ENCODE measurements at regions not wholly inside any gene's neighbourhood (a gene's known extent, or its start where the extent isn't known, plus 50 kb on each side); places are given as distances from the start of the nearest gene placed in this dataset.

GRCh38 chr1:103467100-103467499 lies 58.4 kb upstream of the RNPC3 start (continued):
- no peak for TF ChIP-seq REST (IDR thresholded peaks at IDR 0.05; ENCODE audit: unreplicated experiment)
- no peak for TF ChIP-seq JUNB (IDR thresholded peaks at IDR 0.05; ENCODE audit: unreplicated experiment)
- no peak for TF ChIP-seq ETS1 (IDR thresholded peaks at IDR 0.05)
- TF ChIP-seq STAT1 (IDR thresholded peaks at IDR 0.05; ENCODE audit: unreplicated experiment), result no peak

DNA sequence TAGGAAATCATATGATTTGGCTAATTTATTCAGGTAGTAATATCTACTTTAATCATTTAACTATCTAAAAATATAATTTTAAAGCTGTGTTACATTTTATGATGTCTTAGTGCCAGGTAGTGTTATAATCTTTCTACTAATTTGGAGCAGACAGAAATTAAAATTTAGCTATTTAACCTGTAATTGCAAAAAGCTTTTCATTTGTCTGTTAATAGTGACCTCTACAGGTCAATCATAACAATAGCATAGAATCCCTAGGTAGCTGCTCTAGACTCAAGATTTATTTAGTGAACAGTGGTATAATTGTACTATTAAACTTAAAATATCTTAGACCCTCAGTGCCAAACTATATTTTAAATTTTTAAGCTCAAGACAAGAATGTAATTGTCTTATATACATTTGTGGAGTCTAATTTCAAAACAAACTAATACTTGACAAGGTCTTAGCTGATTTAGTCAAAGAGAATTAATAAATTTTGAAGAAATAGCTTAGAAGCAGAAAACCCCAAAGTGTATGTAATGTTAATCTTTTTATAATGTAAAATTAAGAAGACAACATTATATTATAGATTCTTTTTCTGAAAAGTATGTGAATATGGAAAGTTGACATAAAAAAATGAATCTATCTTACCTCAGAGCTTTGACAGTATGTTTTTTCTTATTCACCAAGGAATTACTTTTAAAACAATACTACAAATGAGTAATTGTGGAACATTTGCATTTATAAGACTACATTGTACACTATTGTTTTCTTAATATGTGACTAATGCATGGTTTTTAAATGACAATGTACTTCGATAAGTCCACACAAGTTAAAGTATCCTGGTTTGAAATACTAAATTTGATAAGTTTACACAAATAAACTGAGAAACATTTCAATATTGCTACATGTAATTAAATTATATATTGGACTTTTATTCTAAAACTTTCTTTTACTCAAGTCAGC lies 64.1 kb upstream of the RNPC3 start:
- no peaks in the 10 kb centered on the region for H3K9me2 ChIP-seq (ENCODE audit: insufficient read depth)
- H3K79me2 ChIP-seq (replicated peaks; ENCODE audit: insufficient read depth), result no peaks in the 10 kb centered on the region
- H2AFZ ChIP-seq, result no peak overlapping the region
- Mint-ChIP-seq H3K9me3 (no peaks in the 10 kb centered on the region), H3K27me3 (ENCODE audit: insufficient read depth, low read depth, poor library complexity) (no peaks in the 10 kb centered on the region), H3K36me3 (ENCODE audit: low read depth) (no peaks in the 10 kb centered on the region), H3K4me1 (peaks cover 9% of the 10 kb centered on the region; the same call in 2 of the 3 replicates), H3K27ac (no peak overlapping the region), H3K4me3 (no peak overlapping the region)
- DNase-seq (ENCODE audit: low spot score) (peak; percentile 40), ATAC-seq (no peak)
- no peaks in the 10 kb centered on the region for H4K20me1 ChIP-seq (replicated peaks; ENCODE audit: insufficient read depth)
- no peaks in the 10 kb centered on the region for H3F3A ChIP-seq (replicated peaks; ENCODE audit: low read depth)
- H3K27me3 ChIP-seq (ENCODE audit: insufficient read depth), result no peaks in the 10 kb centered on the region
- no peaks in the 10 kb centered on the region for H3K4me1 ChIP-seq (ENCODE audit: insufficient read depth)
- no peak overlapping the region for H3K27ac ChIP-seq (ENCODE audit: low read depth)
- H3K4me2 ChIP-seq, result no peak overlapping the region
- no peak overlapping the region for H3K4me3 ChIP-seq
- no peaks in the 10 kb centered on the region for H3K36me3 ChIP-seq (ENCODE audit: insufficient read depth)
- TF ChIP-seq ZNF114 (CRISPR knock-in tag; IDR thresholded peaks at IDR 0.05), result no peak
- TF ChIP-seq, protein P1, sequence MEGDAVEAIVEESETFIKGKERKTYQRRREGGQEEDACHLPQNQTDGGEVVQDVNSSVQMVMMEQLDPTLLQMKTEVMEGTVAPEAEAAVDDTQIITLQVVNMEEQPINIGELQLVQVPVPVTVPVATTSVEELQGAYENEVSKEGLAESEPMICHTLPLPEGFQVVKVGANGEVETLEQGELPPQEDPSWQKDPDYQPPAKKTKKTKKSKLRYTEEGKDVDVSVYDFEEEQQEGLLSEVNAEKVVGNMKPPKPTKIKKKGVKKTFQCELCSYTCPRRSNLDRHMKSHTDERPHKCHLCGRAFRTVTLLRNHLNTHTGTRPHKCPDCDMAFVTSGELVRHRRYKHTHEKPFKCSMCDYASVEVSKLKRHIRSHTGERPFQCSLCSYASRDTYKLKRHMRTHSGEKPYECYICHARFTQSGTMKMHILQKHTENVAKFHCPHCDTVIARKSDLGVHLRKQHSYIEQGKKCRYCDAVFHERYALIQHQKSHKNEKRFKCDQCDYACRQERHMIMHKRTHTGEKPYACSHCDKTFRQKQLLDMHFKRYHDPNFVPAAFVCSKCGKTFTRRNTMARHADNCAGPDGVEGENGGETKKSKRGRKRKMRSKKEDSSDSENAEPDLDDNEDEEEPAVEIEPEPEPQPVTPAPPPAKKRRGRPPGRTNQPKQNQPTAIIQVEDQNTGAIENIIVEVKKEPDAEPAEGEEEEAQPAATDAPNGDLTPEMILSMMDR (conservative IDR thresholded peaks at IDR 0.05; ENCODE audit: low read depth in 2 of 2), result peak in 1 of 2 experiments; percentile 87; a peak in 3 of 4 replicates
